ENCODE measurements at regions not wholly inside any gene's neighbourhood (a gene's known extent, or its start where the extent isn't known, plus 50 kb on each side); places are given as distances from the start of the nearest gene placed in this dataset.

- Histone ChIP-seq H3K27ac (no peak overlapping the region), H3K36me3 (no peaks in the 10 kb centered on the region), H3K27me3 (no peaks in the 10 kb centered on the region), H3K4me3 (no peak overlapping the region), H3K4me1 (peaks cover 0 to 16% (median 7%) of the 10 kb centered on the region in 9 donors), H3K9me3 (no peaks in the 10 kb centered on the region)
- intact Hi-C loops (cut with DNase I): no loop called here
- WGBS, 2 donors: 91 to 96% methylated on average over 6 of the region's 6 CpGs
- TF ChIP-seq CTCF (IDR thresholded peaks at IDR 0.05): no peak
- ATAC-seq (no peak), DNase-seq (no peak)
Measured at GRCh38 chr10:44572146-44572545, 187.2 kb upstream of the CXCL12 start.

GRCh38 chr10:44573821-44574220 lies 188.9 kb upstream of the CXCL12 start:
- 80 to 95% methylated on average over 1 of the region's 1 CpG for WGBS, 2 donors
- no peak for ATAC-seq
- intact Hi-C loops (cut with DNase I): no loop called here

GRCh38 chr10:44574596-44575480 lies 189.9 kb upstream of the CXCL12 start:
- DNase-seq (no peak), ATAC-seq (no peak)
- intact Hi-C loops (cut with DNase I): no loop called here
- 93 to 95% methylated on average over 10 of the region's 10 CpGs for WGBS, 2 donors
- no peak overlapping the region for H3K4me3 ChIP-seq
- no peaks in the 10 kb centered on the region for H3K27me3 ChIP-seq
- TF ChIP-seq CTCF (IDR thresholded peaks at IDR 0.05): no peak
- no peak overlapping the region for H3K27ac ChIP-seq
- peaks cover 0 to 11% (median 7%) of the 10 kb centered on the region in 9 donors for H3K4me1 ChIP-seq
- no peaks in the 10 kb centered on the region for H3K9me3 ChIP-seq
- H3K36me3 ChIP-seq: no peaks in the 10 kb centered on the region

More at GRCh38 chr10:44573821-44574220, 188.9 kb upstream of the CXCL12 start:
- Histone ChIP-seq H3K4me1 (peaks cover 0 to 16% (median 7%) of the 10 kb centered on the region in 9 donors), H3K27ac (no peak overlapping the region), H3K36me3 (no peaks in the 10 kb centered on the region), H3K27me3 (no peaks in the 10 kb centered on the region), H3K9me3 (no peaks in the 10 kb centered on the region), H3K4me3 (no peak overlapping the region)
- TF ChIP-seq CTCF (IDR thresholded peaks at IDR 0.05): no peak
- no peak for DNase-seq

GRCh38 chr10:44575601-44576380 lies 190.9 kb upstream of the CXCL12 start:
- Histone ChIP-seq H3K27me3 (no peaks in the 10 kb centered on the region), H3K9me3 (no peaks in the 10 kb centered on the region), H3K4me1 (peaks cover 0 to 2% (median 0%) of the 10 kb centered on the region in 9 donors), H3K27ac (peak overlapping the region in 4 of 10 donors; percentile 9 to 63 (median 36)), H3K4me3 (no peak overlapping the region), H3K36me3 (no peaks in the 10 kb centered on the region)
- TF ChIP-seq CTCF (IDR thresholded peaks at IDR 0.05): no peak
- ATAC-seq (peak in 1 of 8 donors; percentile 15), DNase-seq (no peak)
- WGBS, 2 donors: 92 to 96% methylated on average over 18 of the region's 18 CpGs
- intact Hi-C loops (cut with DNase I): no loop called here

Measured in heart right ventricle (tissue), 16 donors.